ENCODE measurements at regions not wholly inside any gene's neighbourhood (a gene's known extent, or its start where the extent isn't known, plus 50 kb on each side); places are given as distances from the start of the nearest gene placed in this dataset.
A peak's percentile ranks its signal among the peaks of the same experiment; 100 is the strongest.

DNA sequence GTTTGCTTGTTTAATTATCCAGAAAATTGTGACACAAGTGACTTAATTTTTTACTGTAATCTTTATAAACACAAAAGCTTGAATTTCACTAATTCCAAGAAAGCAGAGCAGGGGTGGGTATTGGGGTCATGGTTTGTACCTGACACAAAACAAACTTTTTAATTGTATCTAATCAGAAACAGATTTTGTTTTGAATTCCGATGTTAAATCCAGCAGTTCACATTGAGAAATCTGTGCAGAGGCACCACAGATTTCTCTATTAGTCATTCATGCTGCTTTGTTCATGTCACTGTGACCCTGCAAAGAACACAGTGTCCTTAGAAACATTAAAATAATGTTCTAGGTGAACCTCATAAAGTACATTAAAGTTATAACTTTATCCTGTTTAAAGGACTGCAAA, 443.4 kb downstream of the NYAP2 start:
- Histone ChIP-seq H3K27me3 (ENCODE audit: control insufficient read depth, insufficient read depth, low read length) (no peaks in the 10 kb centered on the region), H4K20me1 (ENCODE audit: control insufficient read depth, extremely low read depth, insufficient read depth, low read length) (no peaks in the 10 kb centered on the region), H3K4me3 (replicated peaks in 1 of 4; ENCODE audit: control extremely low read depth in 1 of 4, insufficient read depth in 1 of 4, low read depth in 3 of 4, low read length in 4 of 4) (no peak overlapping the region), H3K4me2 (ENCODE audit: extremely low read depth, insufficient read depth, low read length) (peak overlapping the region; percentile 29), H3K27ac (ENCODE audit: insufficient read depth, low read length) (no peak overlapping the region), H2AFZ (ENCODE audit: low read length) (no peak overlapping the region), H3K4me1 (ENCODE audit: control insufficient read depth, extremely low read depth, insufficient read depth, low read length) (peaks cover 5% of the 10 kb centered on the region), H3K9ac (ENCODE audit: insufficient read depth, low read length) (no peak overlapping the region), H3K36me3 (ENCODE audit: control insufficient read depth, insufficient read depth, low read length) (no peaks in the 10 kb centered on the region), H3K79me2 (ENCODE audit: control insufficient read depth, insufficient read depth, low read length) (no peaks in the 10 kb centered on the region), H3K9me3 (ENCODE audit: control insufficient read depth, insufficient read depth, low read depth, low read length) (no peaks in the 10 kb centered on the region)
- peak; percentile 29 to 63 for DNase-seq (ENCODE audit: low read depth in 2 of 2)
- TF ChIP-seq CTCF (conservative IDR thresholded peaks at IDR 0.05 in 1 of 2, IDR thresholded peaks at IDR 0.05 in 1 of 2; ENCODE audit: low read depth in 1 of 2, low read length in 2 of 2) (no peak), EZH2 (IDR thresholded peaks at IDR 0.05; ENCODE audit: low read length, missing control alignments) (no peak)

GRCh38 chr2:225841314-225841713, 441.8 kb downstream of the NYAP2 start:
- Histone ChIP-seq H3K9me3 (ENCODE audit: control insufficient read depth, insufficient read depth, low read depth, low read length) (no peaks in the 10 kb centered on the region), H4K20me1 (ENCODE audit: control insufficient read depth, extremely low read depth, insufficient read depth, low read length) (no peaks in the 10 kb centered on the region), H3K79me2 (ENCODE audit: control insufficient read depth, insufficient read depth, low read length) (no peaks in the 10 kb centered on the region), H3K9ac (ENCODE audit: insufficient read depth, low read length) (no peak overlapping the region), H3K4me2 (ENCODE audit: extremely low read depth, insufficient read depth, low read length) (no peak overlapping the region), H2AFZ (ENCODE audit: low read length) (no peak overlapping the region), H3K4me1 (ENCODE audit: control insufficient read depth, extremely low read depth, insufficient read depth, low read length) (peaks cover 5% of the 10 kb centered on the region), H3K27me3 (ENCODE audit: control insufficient read depth, insufficient read depth, low read length) (no peaks in the 10 kb centered on the region), H3K36me3 (ENCODE audit: control insufficient read depth, insufficient read depth, low read length) (no peaks in the 10 kb centered on the region), H3K4me3 (replicated peaks in 1 of 4; ENCODE audit: control extremely low read depth in 1 of 4, insufficient read depth in 1 of 4, low read depth in 3 of 4, low read length in 4 of 4) (no peak overlapping the region), H3K27ac (ENCODE audit: insufficient read depth, low read length) (no peak overlapping the region)
- peak; percentile 22 to 68 for DNase-seq (ENCODE audit: low read depth in 2 of 2)
- TF ChIP-seq EZH2 (IDR thresholded peaks at IDR 0.05; ENCODE audit: low read length, missing control alignments): no peak
- TF ChIP-seq CTCF (conservative IDR thresholded peaks at IDR 0.05 in 1 of 2, IDR thresholded peaks at IDR 0.05 in 1 of 2; ENCODE audit: low read depth in 1 of 2, low read length in 2 of 2): no peak

DNA sequence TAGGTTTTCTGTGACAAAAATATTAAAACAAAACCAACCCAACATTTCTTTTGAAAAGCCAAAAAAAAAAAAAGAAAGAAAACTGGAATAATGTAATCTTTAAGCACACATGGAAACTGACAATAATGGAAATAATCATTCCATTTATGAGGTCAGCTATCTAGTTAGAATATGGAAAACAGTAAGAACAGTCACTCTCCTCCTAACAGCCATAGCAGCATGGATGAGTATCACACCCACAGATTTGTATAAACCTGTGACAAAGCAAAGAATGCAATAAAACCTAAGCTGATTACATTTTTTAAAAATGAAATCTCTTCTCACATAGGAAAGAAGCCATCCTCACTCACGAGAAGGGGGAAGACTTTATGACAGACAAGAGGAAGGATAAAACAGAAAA, 437.8 kb downstream of the NYAP2 start:
- H3K4me1 ChIP-seq (ENCODE audit: control insufficient read depth, extremely low read depth, insufficient read depth, low read length): peaks cover 2% of the 10 kb centered on the region
- no peaks in the 10 kb centered on the region for H3K9me3 ChIP-seq (ENCODE audit: control insufficient read depth, insufficient read depth, low read depth, low read length)
- DNase-seq (ENCODE audit: low read depth in 2 of 2): no peak
- no peaks in the 10 kb centered on the region for H3K27me3 ChIP-seq (ENCODE audit: control insufficient read depth, insufficient read depth, low read length)
- no peaks in the 10 kb centered on the region for H4K20me1 ChIP-seq (ENCODE audit: control insufficient read depth, extremely low read depth, insufficient read depth, low read length)
- H2AFZ ChIP-seq (ENCODE audit: low read length): no peak overlapping the region
- H3K79me2 ChIP-seq (ENCODE audit: control insufficient read depth, insufficient read depth, low read length): no peaks in the 10 kb centered on the region
- no peak overlapping the region for H3K4me2 ChIP-seq (ENCODE audit: extremely low read depth, insufficient read depth, low read length)
- no peak overlapping the region for H3K4me3 ChIP-seq (replicated peaks in 1 of 4; ENCODE audit: control extremely low read depth in 1 of 4, insufficient read depth in 1 of 4, low read depth in 3 of 4, low read length in 4 of 4)
- no peaks in the 10 kb centered on the region for H3K36me3 ChIP-seq (ENCODE audit: control insufficient read depth, insufficient read depth, low read length)
- H3K27ac ChIP-seq (ENCODE audit: insufficient read depth, low read length): no peak overlapping the region
- TF ChIP-seq CTCF (conservative IDR thresholded peaks at IDR 0.05 in 1 of 2, IDR thresholded peaks at IDR 0.05 in 1 of 2; ENCODE audit: low read depth in 1 of 2, low read length in 2 of 2) (no peak), EZH2 (IDR thresholded peaks at IDR 0.05; ENCODE audit: low read length, missing control alignments) (no peak)
- no peak overlapping the region for H3K9ac ChIP-seq (ENCODE audit: insufficient read depth, low read length)
